H9 (cell line): ENCODE measurements at regions not wholly inside any gene's neighbourhood (a gene's known extent, or its start where the extent isn't known, plus 50 kb on each side); places are given as distances from the start of the nearest gene placed in this dataset.
A peak's percentile ranks its signal among the peaks of the same experiment; 100 is the strongest.

Experiments used
- DNase-seq: peaks from one replicate; pipeline ENCODE4 v3.0.0-alpha.2; 2017
- H2AFZ ChIP-seq: one replicate; pipeline ENCODE4 v1.6.1; 2013; ENCODE audit warnings: mild to moderate bottlenecking, low read length, control low read depth, moderate library complexity
- H2AK5ac ChIP-seq: 2 replicates; pipeline ENCODE4 v1.6.1; 2013; ENCODE audit warnings: low read length, control low read depth, mixed read lengths; ENCODE audit not compliant: insufficient read length
- H2BK120ac ChIP-seq: one replicate; pipeline ENCODE4 v1.6.1; 2013; ENCODE audit warnings: low read depth, mild to moderate bottlenecking, low read length, control low read depth, inconsistent platforms; ENCODE audit not compliant: poor library complexity, severe bottlenecking
- H2BK12ac ChIP-seq: 2 replicates; pipeline ENCODE4 v1.6.1; 2013; ENCODE audit warnings: low read length, control low read depth, mixed read lengths, low read depth; ENCODE audit not compliant: insufficient read length
- H2BK15ac ChIP-seq: 2 replicates; pipeline ENCODE4 v1.6.1; 2013; ENCODE audit warnings: low read depth, low read length, control low read depth
- H2BK20ac ChIP-seq: one replicate; pipeline ENCODE4 v1.6.1; 2013; ENCODE audit warnings: low read depth, mild to moderate bottlenecking, low read length, control low read depth, inconsistent platforms; ENCODE audit not compliant: poor library complexity, severe bottlenecking
- H2BK5ac ChIP-seq: 2 replicates; pipeline ENCODE4 v1.6.1; 2013; ENCODE audit warnings: low read length, control low read depth, mixed read lengths; ENCODE audit not compliant: insufficient read length
- H3K14ac ChIP-seq: 2 replicates; pipeline ENCODE4 v1.6.1; 2013; ENCODE audit warnings: low read length, control low read depth; ENCODE audit not compliant: insufficient read depth
- H3K18ac ChIP-seq: 2 replicates; pipeline ENCODE4 v1.6.1; 2013; ENCODE audit warnings: low read depth, mild to moderate bottlenecking, mixed read lengths, low read length, control low read depth; ENCODE audit not compliant: insufficient read length
- H3K23ac ChIP-seq: 2 replicates; pipeline ENCODE4 v1.6.1; 2013; ENCODE audit warnings: low read length, control low read depth, mixed read lengths, low read depth; ENCODE audit not compliant: insufficient read length
- H3K23me2 ChIP-seq: 2 replicates; pipeline ENCODE4 v1.6.1; 2013; ENCODE audit warnings: low read depth, mild to moderate bottlenecking, mixed read lengths, low read length, control low read depth; ENCODE audit not compliant: insufficient read length, poor library complexity, severe bottlenecking
- H3K27ac ChIP-seq: 2 replicates; pipeline ENCODE4 v1.5.1; 2013; ENCODE audit warnings: low read length, control low read depth, mixed read lengths, low read depth; ENCODE audit not compliant: insufficient read length
- H3K27me3 ChIP-seq: 2 replicates; pipeline ENCODE4 v1.6.1; 2013; ENCODE audit warnings: low read length, control low read depth, inconsistent platforms; ENCODE audit not compliant: insufficient read depth
- H3K4ac ChIP-seq: 2 replicates; pipeline ENCODE4 v1.6.1; 2013; ENCODE audit warnings: low read depth, mild to moderate bottlenecking, control low read depth, inconsistent platforms, low read length, moderate library complexity
- H3K4me1 ChIP-seq: 2 replicates; pipeline ENCODE4 v1.6.1; 2013; ENCODE audit warnings: low read length, control low read depth, inconsistent platforms; ENCODE audit not compliant: insufficient read depth
- H3K4me2 ChIP-seq: 2 replicates; pipeline ENCODE4 v1.6.1; 2013; ENCODE audit warnings: low read length, control low read depth, mixed read lengths; ENCODE audit not compliant: insufficient read length, insufficient read depth
- H3K56ac ChIP-seq: 2 replicates; pipeline ENCODE4 v1.6.1; 2013; ENCODE audit warnings: low read depth, mild to moderate bottlenecking, mixed read lengths, low read length, control low read depth; ENCODE audit not compliant: insufficient read length
- H3K79me1 ChIP-seq: 2 replicates; pipeline ENCODE4 v1.6.1; 2013; ENCODE audit warnings: low read depth, mild to moderate bottlenecking, moderate library complexity, low read length, control low read depth, inconsistent platforms; ENCODE audit not compliant: insufficient read depth, poor library complexity, severe bottlenecking
- H3K79me2 ChIP-seq: 2 replicates; pipeline ENCODE4 v1.6.1; 2013; ENCODE audit warnings: low read length, control low read depth, inconsistent platforms; ENCODE audit not compliant: insufficient read depth
- H3K9ac ChIP-seq: 2 replicates; pipeline ENCODE4 v1.6.1; 2013; ENCODE audit warnings: low read length, control low read depth, mixed read lengths; ENCODE audit not compliant: insufficient read length; ENCODE audit errors: extremely low read depth
- H3K9me3 ChIP-seq: one replicate; pipeline ENCODE4 v1.6.1; 2013; ENCODE audit warnings: low read depth, low read length, inconsistent platforms; ENCODE audit not compliant: control insufficient read depth
- H3T11ph ChIP-seq: one replicate; pipeline ENCODE4 v1.6.1; 2013; ENCODE audit warnings: mild to moderate bottlenecking, low read length, control low read depth, inconsistent platforms
- H4K20me1 ChIP-seq: one replicate; pipeline ENCODE4 v1.6.1; 2013; ENCODE audit not compliant: control insufficient read depth, insufficient read length, insufficient read depth
- H4K5ac ChIP-seq: 2 replicates; pipeline ENCODE4 v1.6.1; 2013; ENCODE audit warnings: low read depth, mild to moderate bottlenecking, mixed read lengths, low read length, control low read depth; ENCODE audit not compliant: insufficient read length
- H4K8ac ChIP-seq: replicated peaks from 2 replicates; pipeline ENCODE4 v1.6.1; 2013; ENCODE audit warnings: low read length, control low read depth, mixed read lengths, low read depth; ENCODE audit not compliant: insufficient read length
- H4K91ac ChIP-seq: 2 replicates; pipeline ENCODE4 v1.6.1; 2013; ENCODE audit warnings: low read depth, mild to moderate bottlenecking, moderate library complexity, mixed read lengths, low read length, control low read depth; ENCODE audit not compliant: insufficient read length
- H3K27ac Mint-ChIP-seq, 3 experiments: 2 replicates in 2 of 3; 3 replicates in 1 of 3; pipeline ENCODE4 v1.8.0; 2020 to 2021; ENCODE audit warnings: mixed read lengths in 3 of 3, mild to moderate bottlenecking in 1 of 3, moderate library complexity in 1 of 3
- H3K27me3 Mint-ChIP-seq: 2 replicates; pipeline ENCODE4 v1.8.0; 2021; ENCODE audit warnings: low read depth, mild to moderate bottlenecking, moderate library complexity, mixed read lengths
- H3K36me3 Mint-ChIP-seq, 3 experiments: 2 replicates in 2 of 3; 3 replicates in 1 of 3; pipeline ENCODE4 v1.8.0; 2020 to 2021; ENCODE audit warnings: low read depth in 3 of 3, mixed read lengths in 3 of 3; ENCODE audit not compliant: insufficient read depth in 1 of 3
- H3K4me1 Mint-ChIP-seq, 2 experiments: 2 replicates each; pipeline ENCODE4 v1.8.0; 2020; ENCODE audit warnings: mixed read lengths in 2 of 2
- H3K4me3 Mint-ChIP-seq, 2 experiments: 2 replicates in 1 of 2; 3 replicates in 1 of 2; pipeline ENCODE4 v1.8.0; 2020 to 2021; ENCODE audit warnings: mild to moderate bottlenecking in 2 of 2, mixed read lengths in 2 of 2, moderate library complexity in 1 of 2
- H3K9me3 Mint-ChIP-seq, 2 experiments: 2 replicates in 1 of 2; 3 replicates in 1 of 2; pipeline ENCODE4 v1.8.0; 2020; ENCODE audit warnings: mild to moderate bottlenecking in 2 of 2, mixed read lengths in 2 of 2, moderate library complexity in 1 of 2
- CTCF ChIP-seq: fragments of 200-600 bp; sonication (generic); conservative IDR thresholded peaks from 3 replicates; pipeline ENCODE4 v1.8.0; 2021; ENCODE audit warnings: antibody characterized with exemption, mild to moderate bottlenecking
- WGBS: extraction: QIAGEN DNeasy Blood & Tissue Kit; methylation state at CpG from one replicate; pipeline ENCODE4 v1.1.7; 2013; ENCODE audit warnings: missing lambda C conversion rate, low lambda C conversion rate, mixed read lengths; ENCODE audit not compliant: insufficient read length; ENCODE audit errors: extremely low coverage; 5-methylcytosine and 5-hydroxymethylcytosine counted together

GRCh38 chr2:15750433-15750814 is 158.8 kb downstream of the DDX1 start:
- H3K4me1 Mint-ChIP-seq, result peaks cover 15 to 22% of the 10 kb centered on the region in 2 experiments
- no peaks in the 10 kb centered on the region for H3K9me3 ChIP-seq
- H3K27ac ChIP-seq, result no peak overlapping the region

More at GRCh38 chr2:15750433-15750814, 158.8 kb downstream of the DDX1 start:
- no CpG with 5 or more reads among the region's 3 CpGs for WGBS
- H4K20me1 ChIP-seq, result no peaks in the 10 kb centered on the region
- H3K79me2 ChIP-seq, result no peaks in the 10 kb centered on the region
- Mint-ChIP-seq H3K27me3 (no peaks in the 10 kb centered on the region; the same call in 1 of the 2 replicates), H3K4me3 (no peak overlapping the region), H3K9me3 (peaks cover 0 to 3% of the 10 kb centered on the region in 2 experiments; a peak in 3 of 5 replicates), H3K27ac (no peak overlapping the region), H3K36me3 (peaks cover 0 to 4% (median 0%) of the 10 kb centered on the region in 3 experiments; a peak in 2 of 7 replicates)
- no peak overlapping the region for H3K23ac ChIP-seq
- H3K4me2 ChIP-seq, result no peak overlapping the region
- H2BK20ac ChIP-seq, result no peak overlapping the region
- DNase-seq, result peak; percentile 12
- no peak overlapping the region for H4K5ac ChIP-seq
- H2BK15ac ChIP-seq, result no peak overlapping the region
- H3K23me2 ChIP-seq, result no peaks in the 10 kb centered on the region
- no peaks in the 10 kb centered on the region for H3K79me1 ChIP-seq
- H3K4ac ChIP-seq, result no peak overlapping the region
- H4K8ac ChIP-seq, result no peak overlapping the region
- no peak overlapping the region for H3K18ac ChIP-seq
- no peak overlapping the region for H2BK120ac ChIP-seq
- no peak overlapping the region for H3K14ac ChIP-seq
- no peak overlapping the region for H2BK12ac ChIP-seq
- H3K4me1 ChIP-seq, result peaks cover 6% of the 10 kb centered on the region; the same call in 1 of the 2 replicates
- H3K9ac ChIP-seq, result no peak overlapping the region
- no peak overlapping the region for H3T11ph ChIP-seq
- no peak overlapping the region for H3K56ac ChIP-seq
- H2AFZ ChIP-seq, result no peak overlapping the region
- no peak overlapping the region for H2BK5ac ChIP-seq
- H4K91ac ChIP-seq, result no peak overlapping the region
- H3K27me3 ChIP-seq, result no peaks in the 10 kb centered on the region
- H2AK5ac ChIP-seq, result no peak overlapping the region
- no peak for TF ChIP-seq CTCF
